ENCODE measurements at regions not wholly inside any gene's neighbourhood (a gene's known extent, or its start where the extent isn't known, plus 50 kb on each side); places are given as distances from the start of the nearest gene placed in this dataset.
"Not testable (repeated sequence)": the region's sequence is repeated elsewhere in the genome, so short reads cannot be mapped to it uniquely, and the experiment has no call there.

- no peak for DNase-seq
Observed at GRCh38 chr10:56561336-56561735, 200.3 kb upstream of the ZWINT start.

- DNase-seq: no peak
Observed at GRCh38 chr10:56551037-56551436, 190.0 kb upstream of the ZWINT start.

DNA sequence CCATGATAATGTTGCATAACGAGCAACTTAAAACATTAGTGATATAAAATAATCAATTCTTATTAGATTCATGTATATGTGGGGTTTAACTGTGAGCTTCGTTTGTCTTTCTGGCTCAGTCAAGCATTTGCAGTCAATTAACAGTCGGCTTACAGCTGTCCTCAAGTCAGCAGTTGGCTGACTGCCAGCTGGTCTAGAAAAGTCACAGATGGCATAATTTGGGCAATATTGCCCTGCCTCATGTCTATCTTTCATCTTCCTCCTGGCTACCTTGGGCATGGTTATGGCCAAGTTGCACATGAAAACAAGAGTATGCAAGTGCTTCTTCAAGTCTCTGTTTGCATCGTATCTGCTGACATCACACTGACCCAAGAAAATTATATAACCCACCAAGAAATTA, 186.1 kb upstream of the ZWINT start:
- DNase-seq: no peak

- DNase-seq: no peak
Observed at GRCh38 chr10:56537984-56538383, 176.9 kb upstream of the ZWINT start.

DNA sequence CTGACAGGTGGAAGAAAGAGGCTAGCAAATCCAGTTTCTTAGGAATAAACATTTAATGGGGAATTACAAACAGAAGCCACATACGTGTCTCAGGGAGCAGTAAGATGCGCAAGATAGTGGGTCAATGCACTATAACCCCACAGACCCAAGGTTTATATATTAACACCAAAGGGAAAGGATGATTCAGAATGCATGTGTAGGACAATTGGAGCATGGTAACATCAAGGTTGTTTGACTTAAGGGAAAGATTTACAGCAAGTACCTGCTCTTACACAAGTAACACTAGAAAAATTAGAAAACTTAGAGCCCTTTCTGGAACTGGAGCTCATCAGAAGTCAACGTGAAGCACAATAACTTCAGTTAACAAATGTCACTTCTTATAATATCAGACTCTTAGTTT, 161.1 kb upstream of the ZWINT start:
- no peak for DNase-seq

DNA sequence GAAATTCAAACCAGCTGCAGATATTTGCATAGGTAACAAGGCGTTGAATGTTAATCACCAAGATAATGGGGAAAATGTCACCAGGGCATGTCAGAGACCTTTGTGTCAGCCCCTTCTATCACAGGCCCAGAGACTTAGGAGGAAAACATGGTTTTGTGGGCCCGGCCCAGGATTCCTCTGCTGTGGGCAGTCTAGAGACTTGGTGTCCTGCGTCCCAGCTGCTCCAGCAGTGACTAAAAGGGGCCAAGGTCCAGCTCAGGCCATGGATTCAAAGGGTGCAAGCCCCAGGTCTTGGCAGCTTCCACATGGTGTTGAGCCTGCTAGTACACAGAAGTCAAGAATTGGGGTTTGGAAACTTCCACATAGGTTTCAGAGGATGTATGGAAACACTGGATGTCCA, 147.5 kb upstream of the ZWINT start:
- DNase-seq: no peak

DNA sequence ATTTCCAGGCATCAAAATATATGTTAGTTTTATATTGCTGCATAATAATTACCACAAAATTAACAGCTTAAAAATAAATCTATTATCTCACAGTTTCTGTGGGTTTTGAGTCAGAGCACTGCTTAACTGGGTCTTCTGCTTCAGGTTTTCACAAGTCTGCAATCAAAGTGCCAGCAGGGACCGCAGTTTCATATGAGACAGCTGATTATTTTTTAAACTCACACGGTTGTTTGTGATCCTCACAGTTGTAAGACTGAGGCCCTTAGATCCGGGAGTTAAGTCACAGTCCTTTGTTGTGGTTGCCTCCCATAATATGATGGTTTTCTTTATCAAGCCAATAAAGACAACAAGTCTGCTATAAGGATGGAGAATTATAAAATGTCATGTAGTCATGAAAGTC, 146.0 kb upstream of the ZWINT start:
- DNase-seq: no peak

DNA sequence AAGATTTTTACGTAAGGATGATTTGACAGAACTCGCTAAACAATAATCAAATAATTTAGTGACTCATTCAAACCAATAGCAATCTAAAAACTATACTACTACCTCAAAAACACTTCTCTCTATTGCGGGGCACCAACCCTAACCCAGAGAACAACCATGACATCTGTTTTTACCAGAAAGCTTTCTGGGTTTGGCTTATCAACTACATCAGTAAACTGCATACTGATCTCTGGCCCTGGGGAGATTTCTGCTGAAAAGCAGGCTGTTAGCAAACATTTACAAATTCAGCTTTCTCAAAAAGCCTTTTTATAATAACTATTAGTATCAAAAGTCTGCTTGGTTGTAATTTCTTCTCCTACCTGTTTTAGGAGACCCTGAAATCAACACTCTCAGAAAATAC, 144.5 kb upstream of the ZWINT start:
- DNase-seq: no peak

GRCh38 chr10:56496186-56496486, 135.1 kb upstream of the ZWINT start:
- DNase-seq: no peak

- DNase-seq: no peak
Observed at GRCh38 chr10:56487746-56488145, 126.7 kb upstream of the ZWINT start.

DNA sequence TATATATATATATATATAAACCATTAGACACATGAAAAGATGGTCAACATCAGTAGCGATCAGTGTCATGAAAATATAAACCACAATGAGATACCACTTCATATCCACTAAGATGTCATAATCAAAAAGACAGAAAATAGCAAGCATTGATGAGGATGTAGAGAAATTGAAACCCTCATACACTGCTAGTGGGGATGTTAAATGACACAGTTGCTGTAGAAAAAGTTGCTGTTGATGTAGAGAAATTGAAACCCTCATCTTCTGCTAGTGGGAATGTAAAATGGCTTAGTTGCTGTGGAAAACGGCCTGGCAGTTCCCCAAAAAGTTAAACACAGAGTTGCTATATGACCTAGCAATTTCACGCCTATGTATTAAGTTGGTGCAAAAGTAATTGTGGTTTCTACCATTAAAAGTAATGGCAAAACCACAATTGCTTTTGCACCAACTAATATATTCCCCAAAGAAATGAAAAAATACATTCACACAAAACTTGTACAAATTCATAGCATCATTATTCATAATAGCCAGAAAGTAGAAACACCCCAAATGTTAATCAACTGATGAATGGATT, 120.5 kb upstream of the ZWINT start:
- DNase-seq: no peak

GRCh38 chr10:56472978-56473377, 111.9 kb upstream of the ZWINT start:
- no peak for DNase-seq

DNA sequence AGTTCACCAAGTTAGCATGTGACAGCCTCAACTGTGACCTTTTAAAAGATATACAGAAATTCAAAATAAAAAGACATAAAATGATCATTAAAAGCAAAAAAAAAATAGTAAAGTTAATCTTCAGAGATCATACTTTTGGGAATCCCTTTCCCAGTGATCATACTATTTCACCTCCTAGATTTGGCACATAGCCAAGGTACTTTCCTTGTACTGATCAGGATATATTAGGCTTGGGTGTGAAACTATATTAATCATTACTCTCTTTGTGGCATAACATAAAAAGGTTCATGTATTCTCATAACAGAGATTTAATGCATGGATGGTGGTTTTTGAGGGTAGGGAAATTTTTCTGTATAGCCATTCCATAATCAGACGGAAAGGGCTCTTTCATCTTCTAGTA, 109.6 kb upstream of the ZWINT start:
- no peak for DNase-seq

DNA sequence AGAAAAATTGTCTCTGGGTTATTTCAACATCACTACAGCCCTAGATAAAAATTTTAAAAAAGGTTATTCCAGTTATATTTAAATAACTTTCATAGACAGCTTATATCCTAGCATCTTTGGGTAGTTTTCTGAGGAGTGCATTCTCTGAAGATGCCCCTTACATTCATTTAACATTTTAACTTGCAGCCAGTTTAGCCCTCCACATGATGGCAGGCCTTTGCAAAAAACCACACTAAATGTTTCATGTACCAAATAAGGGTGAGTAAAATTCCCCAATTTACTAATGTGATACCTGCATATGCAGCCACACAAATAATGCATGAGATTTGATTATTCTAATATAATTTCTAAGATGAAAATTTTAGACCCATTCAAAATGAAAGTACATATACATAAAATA, 108.4 kb upstream of the ZWINT start:
- no peak for DNase-seq

- DNase-seq: no peak
Observed at GRCh38 chr10:56466005-56466404, 104.9 kb upstream of the ZWINT start.

GRCh38 chr10:56449770-56450169, 88.7 kb upstream of the ZWINT start:
- DNase-seq: no peak

- DNase-seq: not testable (repeated sequence)
Observed at GRCh38 chr10:56447613-56448012, 86.6 kb upstream of the ZWINT start.

DNA sequence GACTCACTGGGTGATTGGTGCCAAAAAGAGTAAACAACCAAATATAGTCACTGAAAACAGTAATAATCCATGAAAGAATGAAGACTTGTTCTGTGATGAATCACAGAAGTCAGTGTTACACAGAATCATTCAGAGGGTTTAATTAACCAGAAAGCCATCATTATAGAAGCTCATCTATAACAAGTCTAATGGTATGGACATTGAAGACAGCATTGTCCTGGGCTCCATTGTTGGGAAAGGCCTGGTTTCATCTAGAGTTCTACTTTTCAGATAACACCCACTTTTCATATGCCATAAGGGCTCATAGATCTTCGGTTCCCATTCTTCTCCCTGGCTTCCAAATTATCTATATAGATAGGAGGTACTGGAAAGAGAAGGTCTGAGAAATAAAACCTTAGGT, 80.3 kb upstream of the ZWINT start:
- not testable (repeated sequence) for DNase-seq
